H1 (cell line): ENCODE measurements at regions not wholly inside any gene's neighbourhood (a gene's known extent, or its start where the extent isn't known, plus 50 kb on each side); places are given as distances from the start of the nearest gene placed in this dataset.

ENCODE experiments used
- CTCF ChIA-PET: fragments of 300-600 bp; sonication (Branson Sonifier 250); formaldehyde crosslinking; loops from one replicate; lab custom pipeline; 2021; ENCODE audit not compliant: partially characterized antibody; lab: Charles Lee
- POLR2A ChIA-PET: fragments of 300-600 bp; sonication (Branson Sonifier 250); formaldehyde crosslinking; loops from one replicate; lab custom pipeline; 2021; ENCODE audit warnings: inconsistent platforms; ENCODE audit not compliant: partially characterized antibody; lab: Charles Lee
- DNase-seq, 2 experiments: peaks; one replicate each; pipeline versions ENCODE4 v3.0.0 to v3.0.0-alpha.2; 2010 to 2022; ENCODE audit warnings: low spot score in 2 of 2, low read depth in 1 of 2, mixed read lengths in 1 of 2
- FAIRE-seq: peaks from 2 replicates; lab custom pipeline; 2011; peaks lifted over from hg19 to GRCh38; lab: Jason Lieb, UNC
- H2AFZ ChIP-seq: 2 replicates; pipeline ENCODE4 v1.8.1; 2012; ENCODE audit warnings: low read length, inconsistent platforms
- H2AK5ac ChIP-seq: 2 replicates; pipeline ENCODE4 v1.6.1; 2013; ENCODE audit warnings: low read depth, low read length
- H2BK120ac ChIP-seq: replicated peaks from 2 replicates; pipeline ENCODE3; 2013; ENCODE audit warnings: low read depth, low read length, inconsistent platforms
- H2BK12ac ChIP-seq: 2 replicates; pipeline ENCODE4 v1.6.1; 2013; ENCODE audit warnings: low read depth, low read length
- H2BK15ac ChIP-seq: 2 replicates; pipeline ENCODE4 v1.6.1; 2013; ENCODE audit warnings: low read length
- H2BK20ac ChIP-seq: 2 replicates; pipeline ENCODE4 v1.6.1; 2013; ENCODE audit warnings: low read length
- H2BK5ac ChIP-seq: 2 replicates; pipeline ENCODE4 v1.6.1; 2013; ENCODE audit warnings: low read depth, low read length
- H3K14ac ChIP-seq: 2 replicates; pipeline ENCODE4 v1.6.1; 2013; ENCODE audit warnings: inconsistent platforms; ENCODE audit not compliant: insufficient read length
- H3K18ac ChIP-seq: 2 replicates; pipeline ENCODE4 v1.6.1; 2013; ENCODE audit warnings: low read length; ENCODE audit errors: extremely low read depth
- H3K23ac ChIP-seq: 2 replicates; pipeline ENCODE4 v1.6.1; 2013; ENCODE audit warnings: inconsistent platforms; ENCODE audit not compliant: insufficient read length
- H3K23me2 ChIP-seq: 2 replicates; pipeline ENCODE4 v1.6.1; 2013; ENCODE audit warnings: low read depth, low read length
- H3K27ac ChIP-seq: 2 replicates; pipeline ENCODE4 v1.6.1; 2011; ENCODE audit warnings: low read depth, low read length, inconsistent platforms
- H3K27me3 ChIP-seq, 4 experiments: replicated peaks in 1 of 4; 1 replicate in 1 of 4; 2 replicates in 3 of 4; pipeline versions ENCODE4 v1.6.1 to v1.8.1; 2011 to 2013; ENCODE audit warnings: low read length in 3 of 4, mild to moderate bottlenecking in 3 of 4, inconsistent platforms in 2 of 4, mixed read lengths in 2 of 4, moderate library complexity in 1 of 4; ENCODE audit not compliant: control insufficient read depth in 3 of 4, insufficient read depth in 3 of 4; ENCODE audit errors: extremely low read depth in 1 of 4
- H3K36me3 ChIP-seq, 4 experiments: 2 replicates each; pipeline versions ENCODE4 v1.6.1 to v1.8.1; 2011 to 2013; ENCODE audit warnings: mild to moderate bottlenecking in 4 of 4, low read length in 3 of 4, moderate library complexity in 2 of 4, control low read depth in 1 of 4, inconsistent platforms in 1 of 4; ENCODE audit not compliant: insufficient read depth in 4 of 4, control insufficient read depth in 2 of 4
- H3K4ac ChIP-seq: replicated peaks from 2 replicates; pipeline ENCODE3; 2013; ENCODE audit warnings: low read length, low read depth, mixed read lengths, inconsistent platforms; ENCODE audit not compliant: insufficient read length
- H3K4me1 ChIP-seq, 4 experiments: replicated peaks in 1 of 4; 1 replicate in 1 of 4; 2 replicates in 3 of 4; pipeline versions ENCODE4 v1.6.1 to v1.8.1; 2011 to 2013; ENCODE audit warnings: low read length in 3 of 4, inconsistent platforms in 2 of 4, mixed read lengths in 1 of 4; ENCODE audit not compliant: insufficient read depth in 4 of 4, control insufficient read depth in 3 of 4
- H3K4me2 ChIP-seq, 2 experiments: 2 replicates each; pipeline versions ENCODE4 v1.6.1 to v1.8.1; 2011 to 2013; ENCODE audit warnings: low read depth in 2 of 2, low read length in 2 of 2, control low read depth in 1 of 2, inconsistent platforms in 1 of 2, mild to moderate bottlenecking in 1 of 2; ENCODE audit not compliant: insufficient read depth in 1 of 2
- H3K4me3 ChIP-seq, 4 experiments: fragments of 200-600, 300-600 bp in 1 of 4; sonication (generic), shearing (Covaris generic), sonication (Bioruptor Twin) in 1 of 4; 2 replicates each; pipeline versions ENCODE4 v1.5.1 to v1.8.1; 2011 to 2016; ENCODE audit warnings: low read length in 4 of 4, low read depth in 3 of 4, control low read depth in 2 of 4, inconsistent platforms in 2 of 4, mild to moderate bottlenecking in 2 of 4, mixed read lengths in 1 of 4, moderate library complexity in 1 of 4; ENCODE audit not compliant: insufficient read depth in 2 of 4; ENCODE audit errors: extremely low read depth in 1 of 4
- H3K56ac ChIP-seq: replicated peaks from 2 replicates; pipeline ENCODE3; 2013; ENCODE audit warnings: low read depth, mild to moderate bottlenecking, mixed read lengths, low read length, inconsistent platforms; ENCODE audit not compliant: insufficient read length
- H3K79me1 ChIP-seq: 2 replicates; pipeline ENCODE4 v1.6.1; 2013; ENCODE audit warnings: low read depth, low read length, control low read depth
- H3K79me2 ChIP-seq, 2 experiments: 2 replicates each; pipeline versions ENCODE4 v1.6.1 to v1.8.1; 2012 to 2013; ENCODE audit warnings: low read length in 2 of 2, mild to moderate bottlenecking in 2 of 2, inconsistent platforms in 1 of 2; ENCODE audit not compliant: insufficient read depth in 2 of 2, control insufficient read depth in 1 of 2
- H3K9ac ChIP-seq, 4 experiments: replicated peaks in 1 of 4; 1 replicate in 1 of 4; 2 replicates in 3 of 4; pipeline versions ENCODE4 v1.6.1 to v1.8.1; 2011 to 2013; ENCODE audit warnings: low read depth in 3 of 4, low read length in 3 of 4, control low read depth in 2 of 4, mild to moderate bottlenecking in 2 of 4, moderate library complexity in 2 of 4, inconsistent platforms in 1 of 4; ENCODE audit errors: extremely low read depth in 1 of 4
- H3K9me3 ChIP-seq, 2 experiments: 2 replicates each; pipeline versions ENCODE4 v1.6.1 to v1.8.1; 2012 to 2013; ENCODE audit warnings: mild to moderate bottlenecking in 2 of 2, moderate library complexity in 2 of 2, control low read depth in 1 of 2, inconsistent platforms in 1 of 2, low read depth in 1 of 2, low read length in 1 of 2, mixed read lengths in 1 of 2; ENCODE audit not compliant: insufficient read depth in 2 of 2
- H4K20me1 ChIP-seq, 2 experiments: replicated peaks in 1 of 2; 2 replicates each; pipeline versions ENCODE3 to v1.8.1; 2011 to 2013; ENCODE audit warnings: inconsistent platforms in 2 of 2, low read length in 2 of 2, mild to moderate bottlenecking in 1 of 2; ENCODE audit not compliant: insufficient read depth in 2 of 2, control insufficient read depth in 1 of 2
- H4K5ac ChIP-seq: 2 replicates; pipeline ENCODE4 v1.6.1; 2013; ENCODE audit warnings: low read length, low read depth, mixed read lengths, inconsistent platforms; ENCODE audit not compliant: insufficient read length
- H4K8ac ChIP-seq: 2 replicates; pipeline ENCODE4 v1.8.0; 2013; ENCODE audit warnings: mild to moderate bottlenecking, moderate library complexity, low read length, inconsistent platforms; ENCODE audit not compliant: insufficient read depth; ENCODE audit errors: extremely low read depth
- H4K91ac ChIP-seq: replicated peaks from 2 replicates; pipeline ENCODE3; 2013; ENCODE audit warnings: low read length, mixed read lengths, inconsistent platforms; ENCODE audit not compliant: insufficient read length
- ATF3 ChIP-seq: IDR thresholded peaks from 2 replicates; pipeline ENCODE4 v1.6.1; 2011; ENCODE audit warnings: low read depth, mild to moderate bottlenecking, low read length; ENCODE audit not compliant: insufficient read depth
- BACH1 ChIP-seq: IDR thresholded peaks from 2 replicates; pipeline ENCODE4 v1.6.1; 2012; ENCODE audit warnings: low read length, improper control_type of control experiment
- CEBPB ChIP-seq: IDR thresholded peaks from 2 replicates; pipeline ENCODE4 v1.6.1; 2012; ENCODE audit warnings: low read depth, low read length
- CHD1 ChIP-seq: IDR thresholded peaks from 2 replicates; pipeline ENCODE4 v1.6.1; 2012; ENCODE audit warnings: low read depth, low read length, improper control_type of control experiment
- EP300 ChIP-seq, 2 experiments: IDR thresholded peaks; 1 replicate in 1 of 2; 2 replicates in 1 of 2; pipeline ENCODE4 v1.6.1; 2011 to 2012; ENCODE audit warnings: low read depth in 2 of 2, low read length in 2 of 2, mild to moderate bottlenecking in 2 of 2, borderline replicate concordance in 1 of 2, inconsistent platforms in 1 of 2, moderate library complexity in 1 of 2
- FOSL1 ChIP-seq: IDR thresholded peaks from 2 replicates; pipeline ENCODE4 v1.6.1; 2011; ENCODE audit warnings: mild to moderate bottlenecking, low read depth, low read length, moderate library complexity; ENCODE audit not compliant: insufficient read depth
- HDAC2 ChIP-seq, 2 experiments: fragments of 300-600 bp in 1 of 2; sonication (generic) in 1 of 2; IDR thresholded peaks; 2 replicates each; pipeline ENCODE4 v1.6.1; 2011 to 2012; ENCODE audit warnings: low read depth in 2 of 2, low read length in 2 of 2, mild to moderate bottlenecking in 2 of 2, moderate library complexity in 2 of 2, borderline replicate concordance in 1 of 2, inconsistent platforms in 1 of 2
- POLR2A ChIP-seq, 2 experiments: IDR thresholded peaks; 1 replicate in 1 of 2; 2 replicates in 1 of 2; pipeline ENCODE4 v1.6.1; 2011; ENCODE audit warnings: low read depth in 2 of 2, low read length in 2 of 2, mild to moderate bottlenecking in 2 of 2; ENCODE audit errors: control extremely low read depth in 1 of 2
- RBBP5 ChIP-seq: IDR thresholded peaks from 2 replicates; pipeline ENCODE4 v1.7.1; 2012; ENCODE audit warnings: low read depth, mild to moderate bottlenecking, inconsistent platforms, low read length, moderate library complexity, borderline replicate concordance
- SIN3A ChIP-seq, 2 experiments: IDR thresholded peaks in 1 of 2; conservative IDR thresholded peaks in 1 of 2; 2 replicates each; pipeline ENCODE4 v1.6.1; 2011 to 2012; ENCODE audit warnings: low read length in 2 of 2, improper control_type of control experiment in 1 of 2, low read depth in 1 of 2, mild to moderate bottlenecking in 1 of 2
- SIX5 ChIP-seq: IDR thresholded peaks from 2 replicates; pipeline ENCODE4 v1.6.1; 2011; ENCODE audit warnings: mild to moderate bottlenecking, low read depth, low read length
- SP4 ChIP-seq: IDR thresholded peaks from 2 replicates; pipeline ENCODE4 v1.6.1; 2012; ENCODE audit warnings: low read length, inconsistent platforms
- SUZ12 ChIP-seq: fragments of 200-600 bp; sonication (generic); IDR thresholded peaks from 2 replicates; pipeline ENCODE4 v1.6.1; 2012; ENCODE audit warnings: mild to moderate bottlenecking, inconsistent platforms, low read length, moderate library complexity, mixed read lengths
- WGBS, 2 experiments: shearing (Covaris generic) in 1 of 2; methylation state at CpG; one replicate each; pipeline versions ENCODE4 v1.1.6 to v1.1.7; 2013 to 2015; ENCODE audit warnings: low lambda C conversion rate in 2 of 2, mixed read lengths in 2 of 2, inconsistent platforms in 1 of 2, low coverage in 1 of 2, missing lambda C conversion rate in 1 of 2; ENCODE audit not compliant: insufficient replicate concordance in 2 of 2, insufficient coverage in 1 of 2, insufficient read length in 1 of 2; ENCODE audit errors: extremely low coverage in 1 of 2, missing lambda C conversion rate in 1 of 2; 5-methylcytosine and 5-hydroxymethylcytosine counted together

- Histone ChIP-seq H3K4ac (no peak overlapping the region), H2AFZ (no peak overlapping the region), H4K20me1 (no peaks in the 10 kb centered on the region), H3K4me1 (peaks cover 0 to 3% (median 0%) of the 10 kb centered on the region in 4 experiments; a peak in 2 of 7 replicates), H3K36me3 (no peaks in the 10 kb centered on the region), H2BK12ac (no peak overlapping the region), H3K18ac (no peak overlapping the region), H3K14ac (no peak overlapping the region), H3K23me2 (no peaks in the 10 kb centered on the region), H3K79me1 (no peaks in the 10 kb centered on the region), H2BK5ac (no peak overlapping the region), H3K23ac (no peak overlapping the region), H3K4me2 (no peak overlapping the region), H3K9me3 (no peaks in the 10 kb centered on the region), H3K56ac (no peak overlapping the region), H2AK5ac (no peak overlapping the region), H3K27ac (no peak overlapping the region), H3K27me3 (no peaks in the 10 kb centered on the region), H4K5ac (no peak overlapping the region), H4K91ac (no peak overlapping the region), H4K8ac (no peak overlapping the region), H3K4me3 (no peak overlapping the region), H2BK15ac (no peak overlapping the region), H3K9ac (no peak overlapping the region), H2BK120ac (no peak overlapping the region), H3K79me2 (no peaks in the 10 kb centered on the region), H2BK20ac (no peak overlapping the region)
- no peak for DNase-seq
- TF ChIP-seq BACH1 (no peak), HDAC2 (IDR thresholded peaks at IDR 0.05; ENCODE audit: borderline replicate concordance in 1 of 2, low read depth in 2 of 2, low read length in 2 of 2) (no peak), ATF3 (no peak), CEBPB (no peak), SUZ12 (no peak), SP4 (no peak), RBBP5 (no peak), EP300 (IDR thresholded peaks at IDR 0.05; ENCODE audit: borderline replicate concordance in 1 of 2, low read depth in 2 of 2, low read length in 2 of 2) (no peak), SIX5 (no peak), POLR2A (IDR thresholded peaks at IDR 0.05; ENCODE audit: control extremely low read depth in 1 of 2, low read depth in 2 of 2, low read length in 2 of 2) (no peak), CHD1 (no peak), FOSL1 (no peak), SIN3A (conservative IDR thresholded peaks at IDR 0.05 in 1 of 2, IDR thresholded peaks at IDR 0.05 in 1 of 2; ENCODE audit: low read depth in 1 of 2, low read length in 2 of 2) (no peak)
- ChIA-PET CTCF (no interaction called here), POLR2A (no interaction called here)
- WGBS, 2 experiments = 91% methylated on average over 3 of the region's 3 CpGs; no CpG with 5 or more reads in 1 of the 2 experiments
- FAIRE-seq = no peak
These were observed 56.5 kb upstream of the CD302 start for GRCh38 chr2:159854481-159854880.
